ENCODE measurements at regions not wholly inside any gene's neighbourhood (a gene's known extent, or its start where the extent isn't known, plus 50 kb on each side); places are given as distances from the start of the nearest gene placed in this dataset.
"Not testable (repeated sequence)": the region's sequence is repeated elsewhere in the genome, so short reads cannot be mapped to it uniquely, and the experiment has no call there.

- DNase-seq (ENCODE audit: low read depth): no peak
These were observed 100.4 kb upstream of the HES1 start for GRCh38 chr3:194035406-194036138.

- DNase-seq (ENCODE audit: low read depth): no peak
These were observed 99.1 kb upstream of the HES1 start for GRCh38 chr3:194036842-194037241.

- DNase-seq (ENCODE audit: low read depth): not testable (repeated sequence)
These were observed 97.6 kb upstream of the HES1 start for GRCh38 chr3:194038346-194038745.

GRCh38 chr3:194038960-194039359 is 97.0 kb upstream of the HES1 start:
- no peak for DNase-seq (ENCODE audit: low read depth)

GRCh38 chr3:194040516-194041273 is 95.3 kb upstream of the HES1 start:
- peak; percentile 25 for DNase-seq (ENCODE audit: low read depth)

- DNase-seq (ENCODE audit: low read depth): peak; percentile 84
These were observed 93.0 kb upstream of the HES1 start for GRCh38 chr3:194042927-194043326.

GRCh38 chr3:194043516-194043915 is 92.4 kb upstream of the HES1 start:
- DNase-seq (ENCODE audit: low read depth): peak; percentile 76

- DNase-seq (ENCODE audit: low read depth): no peak
These were observed 90.7 kb upstream of the HES1 start for GRCh38 chr3:194045289-194045688.

- no peak for DNase-seq (ENCODE audit: low read depth)
These were observed 90.0 kb upstream of the HES1 start for GRCh38 chr3:194045919-194046318.

- no peak for DNase-seq (ENCODE audit: low read depth)
These were observed 89.4 kb upstream of the HES1 start for GRCh38 chr3:194046531-194046930.

- no peak for DNase-seq (ENCODE audit: low read depth)
These were observed 88.8 kb upstream of the HES1 start for GRCh38 chr3:194046995-194047645.

- DNase-seq (ENCODE audit: low read depth): no peak
These were observed 86.6 kb upstream of the HES1 start for GRCh38 chr3:194049394-194049793.

- DNase-seq (ENCODE audit: low read depth): no peak
These were observed 85.1 kb upstream of the HES1 start for GRCh38 chr3:194050782-194051320.

GRCh38 chr3:194051366-194052149 is 84.4 kb upstream of the HES1 start:
- no peak for DNase-seq (ENCODE audit: low read depth)

GRCh38 chr3:194053136-194053535 is 82.8 kb upstream of the HES1 start:
- no peak for DNase-seq (ENCODE audit: low read depth)

GRCh38 chr3:194054016-194054415 is 81.9 kb upstream of the HES1 start:
- no peak for DNase-seq (ENCODE audit: low read depth)

GRCh38 chr3:194054540-194054939 is 81.4 kb upstream of the HES1 start:
- DNase-seq (ENCODE audit: low read depth): no peak

GRCh38 chr3:194054961-194055360 is 81.0 kb upstream of the HES1 start:
- DNase-seq (ENCODE audit: low read depth): no peak

- DNase-seq (ENCODE audit: low read depth): not testable (repeated sequence)
These were observed 79.6 kb upstream of the HES1 start for GRCh38 chr3:194056323-194056722.

- DNase-seq (ENCODE audit: low read depth): no peak
These were observed 79.1 kb upstream of the HES1 start for GRCh38 chr3:194056731-194057415.
